ENCODE measurements at regions not wholly inside any gene's neighbourhood (a gene's known extent, or its start where the extent isn't known, plus 50 kb on each side); places are given as distances from the start of the nearest gene placed in this dataset.

DNA sequence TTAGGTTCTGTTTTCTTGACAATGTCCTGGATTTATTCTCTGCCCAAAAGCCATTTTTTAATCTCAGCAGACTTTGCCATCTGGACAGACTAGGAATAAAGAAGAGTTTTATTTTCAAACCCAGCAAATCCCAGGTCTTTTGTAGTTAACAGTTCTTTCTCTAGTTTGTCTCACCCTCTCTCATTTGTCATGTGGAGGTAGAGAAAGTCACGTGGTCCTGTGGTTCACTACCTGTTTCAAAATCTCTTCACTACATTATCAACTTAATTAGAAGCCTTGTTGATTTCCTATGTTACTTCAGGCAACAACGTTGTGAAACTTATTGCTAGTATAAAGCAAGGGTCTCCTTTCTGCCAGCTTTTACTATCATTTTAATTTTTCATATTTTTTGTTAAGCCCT is 1222.6 kb downstream of the EFNB2 start:
- H3K36me3 Mint-ChIP-seq (ENCODE audit: low read depth): peaks cover 2% of the 10 kb centered on the region; the same call in 1 of the 3 replicates
- Histone ChIP-seq H3K4me2 (no peak overlapping the region), H3K27ac (ENCODE audit: low read depth) (no peak overlapping the region), H3K4me3 (no peak overlapping the region), H3K9me2 (ENCODE audit: insufficient read depth) (no peaks in the 10 kb centered on the region), H3K79me2 (replicated peaks; ENCODE audit: insufficient read depth) (no peaks in the 10 kb centered on the region), H3K36me3 (ENCODE audit: insufficient read depth) (no peaks in the 10 kb centered on the region), H3F3A (replicated peaks; ENCODE audit: low read depth) (no peaks in the 10 kb centered on the region), H3K4me1 (ENCODE audit: insufficient read depth) (no peaks in the 10 kb centered on the region), H4K20me1 (replicated peaks; ENCODE audit: insufficient read depth) (no peaks in the 10 kb centered on the region), H3K27me3 (ENCODE audit: insufficient read depth) (no peaks in the 10 kb centered on the region), H2AFZ (no peak overlapping the region)
- no peaks in the 10 kb centered on the region for H3K9me3 Mint-ChIP-seq
- H3K27ac Mint-ChIP-seq: no peak overlapping the region
- H3K27me3 Mint-ChIP-seq (ENCODE audit: insufficient read depth, low read depth, poor library complexity): no peaks in the 10 kb centered on the region
- DNase-seq (ENCODE audit: low spot score): no peak
- H3K4me3 Mint-ChIP-seq: no peak overlapping the region
- no peaks in the 10 kb centered on the region for H3K4me1 Mint-ChIP-seq
- TF ChIP-seq STAT1 (IDR thresholded peaks at IDR 0.05; ENCODE audit: unreplicated experiment): no peak
- no peak for TF ChIP-seq REST (IDR thresholded peaks at IDR 0.05; ENCODE audit: unreplicated experiment)
- TF ChIP-seq EZH2phosphoT487 (IDR thresholded peaks at IDR 0.05; ENCODE audit: unreplicated experiment): no peak
- TF ChIP-seq EZH2 (IDR thresholded peaks at IDR 0.05; ENCODE audit: low read depth, unreplicated experiment): no peak
- TF ChIP-seq ZNF114 (CRISPR knock-in tag; IDR thresholded peaks at IDR 0.05): no peak
- TF ChIP-seq, protein P1, sequence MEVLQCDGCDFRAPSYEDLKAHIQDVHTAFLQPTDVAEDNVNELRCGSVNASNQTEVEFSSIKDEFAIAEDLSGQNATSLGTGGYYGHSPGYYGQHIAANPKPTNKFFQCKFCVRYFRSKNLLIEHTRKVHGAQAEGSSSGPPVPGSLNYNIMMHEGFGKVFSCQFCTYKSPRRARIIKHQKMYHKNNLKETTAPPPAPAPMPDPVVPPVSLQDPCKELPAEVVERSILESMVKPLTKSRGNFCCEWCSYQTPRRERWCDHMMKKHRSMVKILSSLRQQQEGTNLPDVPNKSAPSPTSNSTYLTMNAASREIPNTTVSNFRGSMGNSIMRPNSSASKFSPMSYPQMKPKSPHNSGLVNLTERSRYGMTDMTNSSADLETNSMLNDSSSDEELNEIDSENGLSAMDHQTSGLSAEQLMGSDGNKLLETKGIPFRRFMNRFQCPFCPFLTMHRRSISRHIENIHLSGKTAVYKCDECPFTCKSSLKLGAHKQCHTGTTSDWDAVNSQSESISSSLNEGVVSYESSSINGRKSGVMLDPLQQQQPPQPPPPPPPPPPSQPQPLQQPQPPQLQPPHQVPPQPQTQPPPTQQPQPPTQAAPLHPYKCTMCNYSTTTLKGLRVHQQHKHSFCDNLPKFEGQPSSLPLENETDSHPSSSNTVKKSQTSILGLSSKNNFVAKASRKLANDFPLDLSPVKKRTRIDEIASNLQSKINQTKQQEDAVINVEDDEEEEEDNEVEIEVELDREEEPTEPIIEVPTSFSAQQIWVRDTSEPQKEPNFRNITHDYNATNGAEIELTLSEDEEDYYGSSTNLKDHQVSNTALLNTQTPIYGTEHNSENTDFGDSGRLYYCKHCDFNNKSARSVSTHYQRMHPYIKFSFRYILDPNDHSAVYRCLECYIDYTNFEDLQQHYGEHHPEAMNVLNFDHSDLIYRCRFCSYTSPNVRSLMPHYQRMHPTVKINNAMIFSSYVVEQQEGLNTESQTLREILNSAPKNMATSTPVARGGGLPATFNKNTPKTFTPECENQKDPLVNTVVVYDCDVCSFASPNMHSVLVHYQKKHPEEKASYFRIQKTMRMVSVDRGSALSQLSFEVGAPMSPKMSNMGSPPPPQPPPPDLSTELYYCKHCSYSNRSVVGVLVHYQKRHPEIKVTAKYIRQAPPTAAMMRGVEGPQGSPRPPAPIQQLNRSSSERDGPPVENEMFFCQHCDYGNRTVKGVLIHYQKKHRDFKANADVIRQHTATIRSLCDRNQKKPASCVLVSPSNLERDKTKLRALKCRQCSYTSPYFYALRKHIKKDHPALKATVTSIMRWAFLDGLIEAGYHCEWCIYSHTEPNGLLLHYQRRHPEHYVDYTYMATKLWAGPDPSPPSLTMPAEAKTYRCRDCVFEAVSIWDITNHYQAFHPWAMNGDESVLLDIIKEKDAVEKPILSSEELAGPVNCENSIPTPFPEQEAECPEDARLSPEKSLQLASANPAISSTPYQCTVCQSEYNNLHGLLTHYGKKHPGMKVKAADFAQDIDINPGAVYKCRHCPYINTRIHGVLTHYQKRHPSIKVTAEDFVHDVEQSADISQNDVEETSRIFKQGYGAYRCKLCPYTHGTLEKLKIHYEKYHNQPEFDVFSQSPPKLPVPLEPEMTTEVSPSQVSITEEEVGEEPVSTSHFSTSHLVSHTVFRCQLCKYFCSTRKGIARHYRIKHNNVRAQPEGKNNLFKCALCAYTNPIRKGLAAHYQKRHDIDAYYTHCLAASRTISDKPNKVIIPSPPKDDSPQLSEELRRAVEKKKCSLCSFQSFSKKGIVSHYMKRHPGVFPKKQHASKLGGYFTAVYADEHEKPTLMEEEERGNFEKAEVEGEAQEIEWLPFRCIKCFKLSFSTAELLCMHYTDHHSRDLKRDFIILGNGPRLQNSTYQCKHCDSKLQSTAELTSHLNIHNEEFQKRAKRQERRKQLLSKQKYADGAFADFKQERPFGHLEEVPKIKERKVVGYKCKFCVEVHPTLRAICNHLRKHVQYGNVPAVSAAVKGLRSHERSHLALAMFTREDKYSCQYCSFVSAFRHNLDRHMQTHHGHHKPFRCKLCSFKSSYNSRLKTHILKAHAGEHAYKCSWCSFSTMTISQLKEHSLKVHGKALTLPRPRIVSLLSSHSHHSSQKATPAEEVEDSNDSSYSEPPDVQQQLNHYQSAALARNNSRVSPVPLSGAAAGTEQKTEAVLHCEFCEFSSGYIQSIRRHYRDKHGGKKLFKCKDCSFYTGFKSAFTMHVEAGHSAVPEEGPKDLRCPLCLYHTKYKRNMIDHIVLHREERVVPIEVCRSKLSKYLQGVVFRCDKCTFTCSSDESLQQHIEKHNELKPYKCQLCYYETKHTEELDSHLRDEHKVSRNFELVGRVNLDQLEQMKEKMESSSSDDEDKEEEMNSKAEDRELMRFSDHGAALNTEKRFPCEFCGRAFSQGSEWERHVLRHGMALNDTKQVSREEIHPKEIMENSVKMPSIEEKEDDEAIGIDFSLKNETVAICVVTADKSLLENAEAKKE (CRISPR knock-in tag; IDR thresholded peaks at IDR 0.05): no peak
- TF ChIP-seq CREB1 (CRISPR knock-in tag; IDR thresholded peaks at IDR 0.05; ENCODE audit: low read depth): no peak
- TF ChIP-seq JUNB (IDR thresholded peaks at IDR 0.05; ENCODE audit: unreplicated experiment): no peak
- TF ChIP-seq CTCF (conservative IDR thresholded peaks at IDR 0.05; ENCODE audit: low read depth in 2 of 2): no peak
- no peak for TF ChIP-seq NANOG (IDR thresholded peaks at IDR 0.05; ENCODE audit: borderline replicate concordance)
- TF ChIP-seq POLR2AphosphoS5 (IDR thresholded peaks at IDR 0.05; ENCODE audit: low read depth): no peak
- no peak for TF ChIP-seq ZNF331 (CRISPR knock-in tag; IDR thresholded peaks at IDR 0.05; ENCODE audit: low read depth)
- ATAC-seq: no peak

All from GM23338 (cell line).